ENCODE measurements at regions not wholly inside any gene's neighbourhood (a gene's known extent, or its start where the extent isn't known, plus 50 kb on each side); places are given as distances from the start of the nearest gene placed in this dataset.

GRCh38 chr9:82212885-82213284 is 224.3 kb downstream of the SPATA31D1 start:
- no peaks in the 10 kb centered on the region for H3K4me1 ChIP-seq (ENCODE audit: insufficient read depth, low read length, poor library complexity, severe bottlenecking)
- no peaks in the 10 kb centered on the region for H3K27me3 ChIP-seq (replicated peaks; ENCODE audit: insufficient read depth, low read depth, low read length, poor library complexity)
- POLR2A ChIA-PET (ENCODE audit: low non-redundant PET): no interaction called here
- TF ChIP-seq, protein P1, sequence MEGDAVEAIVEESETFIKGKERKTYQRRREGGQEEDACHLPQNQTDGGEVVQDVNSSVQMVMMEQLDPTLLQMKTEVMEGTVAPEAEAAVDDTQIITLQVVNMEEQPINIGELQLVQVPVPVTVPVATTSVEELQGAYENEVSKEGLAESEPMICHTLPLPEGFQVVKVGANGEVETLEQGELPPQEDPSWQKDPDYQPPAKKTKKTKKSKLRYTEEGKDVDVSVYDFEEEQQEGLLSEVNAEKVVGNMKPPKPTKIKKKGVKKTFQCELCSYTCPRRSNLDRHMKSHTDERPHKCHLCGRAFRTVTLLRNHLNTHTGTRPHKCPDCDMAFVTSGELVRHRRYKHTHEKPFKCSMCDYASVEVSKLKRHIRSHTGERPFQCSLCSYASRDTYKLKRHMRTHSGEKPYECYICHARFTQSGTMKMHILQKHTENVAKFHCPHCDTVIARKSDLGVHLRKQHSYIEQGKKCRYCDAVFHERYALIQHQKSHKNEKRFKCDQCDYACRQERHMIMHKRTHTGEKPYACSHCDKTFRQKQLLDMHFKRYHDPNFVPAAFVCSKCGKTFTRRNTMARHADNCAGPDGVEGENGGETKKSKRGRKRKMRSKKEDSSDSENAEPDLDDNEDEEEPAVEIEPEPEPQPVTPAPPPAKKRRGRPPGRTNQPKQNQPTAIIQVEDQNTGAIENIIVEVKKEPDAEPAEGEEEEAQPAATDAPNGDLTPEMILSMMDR (conservative IDR thresholded peaks at IDR 0.05; ENCODE audit: low read depth, low read length): no peak
- TF ChIP-seq EZH2 (IDR thresholded peaks at IDR 0.05; ENCODE audit: borderline replicate concordance, low read depth, low read length, poor library complexity, severe bottlenecking): no peak
- no peaks in the 10 kb centered on the region for H3K9me3 ChIP-seq (ENCODE audit: low read depth, low read length, poor library complexity, severe bottlenecking)
- no TSS peak for BruUV-seq (replicated peaks)
- no peaks in the 10 kb centered on the region for H3K36me3 ChIP-seq (ENCODE audit: insufficient read depth, low read length, poor library complexity, severe bottlenecking)
- CTCF ChIA-PET: no interaction called here
- no peak overlapping the region for H3K27ac ChIP-seq (ENCODE audit: low read depth, low read length, poor library complexity, severe bottlenecking)
- no peak for DNase-seq (ENCODE audit: low spot score)
- intact Hi-C loops (cut with micrococcal nuclease; ENCODE audit: unreplicated experiment): no loop called here
- H3K4me3 ChIP-seq (ENCODE audit: low read depth, low read length, poor library complexity, severe bottlenecking): no peak overlapping the region

GRCh38 chr9:82216435-82216834 is 227.9 kb downstream of the SPATA31D1 start:
- DNase-seq (ENCODE audit: low spot score): no peak
- ChIA-PET POLR2A (ENCODE audit: low non-redundant PET) (no interaction called here), CTCF (no interaction called here)
- Histone ChIP-seq H3K36me3 (ENCODE audit: insufficient read depth, low read length, poor library complexity, severe bottlenecking) (no peaks in the 10 kb centered on the region), H3K4me1 (ENCODE audit: insufficient read depth, low read length, poor library complexity, severe bottlenecking) (no peaks in the 10 kb centered on the region), H3K27ac (ENCODE audit: low read depth, low read length, poor library complexity, severe bottlenecking) (no peak overlapping the region), H3K27me3 (replicated peaks; ENCODE audit: insufficient read depth, low read depth, low read length, poor library complexity) (no peaks in the 10 kb centered on the region), H3K9me3 (ENCODE audit: low read depth, low read length, poor library complexity, severe bottlenecking) (no peaks in the 10 kb centered on the region), H3K4me3 (ENCODE audit: low read depth, low read length, poor library complexity, severe bottlenecking) (no peak overlapping the region)
- TF ChIP-seq, protein P1 (conservative IDR thresholded peaks at IDR 0.05; ENCODE audit: low read depth, low read length): no peak
- TF ChIP-seq EZH2 (IDR thresholded peaks at IDR 0.05; ENCODE audit: borderline replicate concordance, low read depth, low read length, poor library complexity, severe bottlenecking): no peak
- intact Hi-C loops (cut with micrococcal nuclease; ENCODE audit: unreplicated experiment): no loop called here
- BruUV-seq (replicated peaks): no TSS peak

DNA sequence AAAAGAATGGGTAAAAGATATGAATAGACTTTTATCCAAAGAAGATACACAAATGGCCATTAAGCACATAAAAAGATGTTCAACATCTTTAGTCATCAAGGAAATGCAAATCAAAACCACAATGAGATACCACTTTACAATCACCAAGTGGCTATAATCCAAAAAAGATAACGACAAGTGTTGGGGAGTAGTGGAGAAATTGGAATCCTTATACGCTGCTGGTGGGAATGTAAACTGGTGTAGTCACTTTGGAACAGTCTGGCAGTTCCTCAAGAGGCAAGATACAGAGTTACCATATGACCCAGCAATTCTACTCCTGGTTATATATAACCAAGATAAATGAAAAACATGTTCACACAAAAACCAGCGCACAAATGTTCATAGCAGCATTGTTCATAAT is 234.9 kb downstream of the SPATA31D1 start:
- no peak for TF ChIP-seq EZH2 (IDR thresholded peaks at IDR 0.05; ENCODE audit: borderline replicate concordance, low read depth, low read length, poor library complexity, severe bottlenecking)
- TF ChIP-seq, protein P1 (conservative IDR thresholded peaks at IDR 0.05; ENCODE audit: low read depth, low read length): no peak
- Histone ChIP-seq H3K9me3 (ENCODE audit: low read depth, low read length, poor library complexity, severe bottlenecking) (no peaks in the 10 kb centered on the region), H3K27ac (ENCODE audit: low read depth, low read length, poor library complexity, severe bottlenecking) (no peak overlapping the region), H3K4me3 (ENCODE audit: low read depth, low read length, poor library complexity, severe bottlenecking) (no peak overlapping the region), H3K36me3 (ENCODE audit: insufficient read depth, low read length, poor library complexity, severe bottlenecking) (no peaks in the 10 kb centered on the region), H3K4me1 (ENCODE audit: insufficient read depth, low read length, poor library complexity, severe bottlenecking) (no peaks in the 10 kb centered on the region), H3K27me3 (replicated peaks; ENCODE audit: insufficient read depth, low read depth, low read length, poor library complexity) (no peaks in the 10 kb centered on the region)
- DNase-seq (ENCODE audit: low spot score): no peak
- intact Hi-C loops (cut with micrococcal nuclease; ENCODE audit: unreplicated experiment): no loop called here
- ChIA-PET POLR2A (ENCODE audit: low non-redundant PET) (no interaction called here), CTCF (no interaction called here)
- no TSS peak for BruUV-seq (replicated peaks)

All from A673 (cell line).